Mucosa of descending colon (tissue), 3 donors: ENCODE measurements at regions not wholly inside any gene's neighbourhood (a gene's known extent, or its start where the extent isn't known, plus 50 kb on each side); places are given as distances from the start of the nearest gene placed in this dataset.

Experiments used
- ATAC-seq: fragments of 200-7000 bp; cut with Tn5 transposase; one replicate; pipeline ENCODE4 v1.9.1; 2020; ENCODE audit warnings: mild to moderate bottlenecking, moderate library complexity
- DNase-seq, 3 donors: peaks; one replicate each; pipeline ENCODE4 v3.0.0-alpha.2; 2020
- H3K36me3 ChIP-seq: fragments of 200-600 bp; one replicate; pipeline ENCODE4 v1.8.0; 2021; ENCODE audit warnings: low read depth, mild to moderate bottlenecking
- H3K4me1 ChIP-seq: fragments of 200-600 bp; one replicate; pipeline ENCODE4 v1.8.0; 2021; ENCODE audit warnings: low read depth, mild to moderate bottlenecking
- H3K4me3 ChIP-seq: fragments of 200-600 bp; one replicate; pipeline ENCODE4 v1.8.0; 2021; ENCODE audit warnings: mild to moderate bottlenecking
- H3K9me3 ChIP-seq: fragments of 200-600 bp; one replicate; pipeline ENCODE4 v1.8.0; 2021; ENCODE audit warnings: mild to moderate bottlenecking
- intact Hi-C, 2 donors: fragments of 100-400 bp; cut with DNase I in 1 of 2; cut with micrococcal nuclease in 1 of 2; formaldehyde crosslinking; loops; one replicate each; pipeline versions ENCODE4 v1.11.0 to v1.11.1; 2022; cut with DNase I, micrococcal nuclease
- TF ChIP-seq, protein P1 (sequence below): fragments of 200-600 bp; IDR thresholded peaks from one replicate; pipeline ENCODE4 v1.8.0; 2022; ENCODE audit warnings: antibody characterized with exemption, mild to moderate bottlenecking
- donor health status: DM: no; HTN: no; CAD: no; lungs with moderate emphysema.
- donor health status: DM: no; HTN: no; CAD: no.
- donor health status: DM: no; HTN: yes; CAD: no.

DNA sequence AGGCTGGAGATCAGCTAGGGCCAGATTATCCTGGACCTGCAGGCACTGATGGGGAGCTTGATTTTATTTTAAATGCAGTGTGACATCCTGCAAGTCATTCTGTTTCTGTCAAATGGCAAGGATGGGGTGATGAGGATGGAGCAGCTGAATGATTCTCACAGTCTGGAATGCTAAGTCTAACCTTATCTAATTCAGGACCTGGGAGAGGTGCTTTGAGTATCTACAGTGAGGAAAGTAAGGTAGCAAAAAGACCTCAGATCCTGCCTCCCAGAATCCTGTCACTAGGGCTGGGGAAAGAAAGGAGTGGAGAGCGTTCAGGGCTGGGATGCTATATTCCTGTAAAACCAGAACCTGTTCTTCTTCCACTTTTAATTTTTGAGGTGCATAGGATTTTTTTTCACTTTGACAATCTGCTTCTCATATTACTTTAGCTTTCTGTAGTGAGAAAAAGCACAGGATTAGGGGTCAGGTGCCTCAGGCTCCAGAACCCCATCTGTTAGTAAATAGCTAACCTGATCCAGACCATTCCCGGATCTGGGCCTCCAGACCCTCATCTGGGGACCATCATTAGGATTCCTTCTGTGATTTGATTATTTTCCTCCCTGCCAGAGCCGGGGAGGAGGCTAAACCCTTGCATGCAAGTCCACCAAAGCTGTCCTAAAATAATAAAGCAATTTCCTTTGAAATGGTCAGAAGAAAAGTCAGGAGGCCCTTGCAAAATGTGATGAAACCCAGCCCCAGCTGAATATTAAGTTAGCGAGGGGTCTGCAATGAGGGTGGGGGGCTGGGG lies 54.7 kb downstream of the ASCL1 start:
- Histone ChIP-seq H3K4me1 (no peaks in the 10 kb centered on the region), H3K36me3 (no peaks in the 10 kb centered on the region), H3K4me3 (no peak overlapping the region), H3K9me3 (no peaks in the 10 kb centered on the region)
- ATAC-seq (no peak), DNase-seq (no peak)
- TF ChIP-seq, protein P1, sequence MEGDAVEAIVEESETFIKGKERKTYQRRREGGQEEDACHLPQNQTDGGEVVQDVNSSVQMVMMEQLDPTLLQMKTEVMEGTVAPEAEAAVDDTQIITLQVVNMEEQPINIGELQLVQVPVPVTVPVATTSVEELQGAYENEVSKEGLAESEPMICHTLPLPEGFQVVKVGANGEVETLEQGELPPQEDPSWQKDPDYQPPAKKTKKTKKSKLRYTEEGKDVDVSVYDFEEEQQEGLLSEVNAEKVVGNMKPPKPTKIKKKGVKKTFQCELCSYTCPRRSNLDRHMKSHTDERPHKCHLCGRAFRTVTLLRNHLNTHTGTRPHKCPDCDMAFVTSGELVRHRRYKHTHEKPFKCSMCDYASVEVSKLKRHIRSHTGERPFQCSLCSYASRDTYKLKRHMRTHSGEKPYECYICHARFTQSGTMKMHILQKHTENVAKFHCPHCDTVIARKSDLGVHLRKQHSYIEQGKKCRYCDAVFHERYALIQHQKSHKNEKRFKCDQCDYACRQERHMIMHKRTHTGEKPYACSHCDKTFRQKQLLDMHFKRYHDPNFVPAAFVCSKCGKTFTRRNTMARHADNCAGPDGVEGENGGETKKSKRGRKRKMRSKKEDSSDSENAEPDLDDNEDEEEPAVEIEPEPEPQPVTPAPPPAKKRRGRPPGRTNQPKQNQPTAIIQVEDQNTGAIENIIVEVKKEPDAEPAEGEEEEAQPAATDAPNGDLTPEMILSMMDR: no peak
- intact Hi-C loops: no loop called here

DNA sequence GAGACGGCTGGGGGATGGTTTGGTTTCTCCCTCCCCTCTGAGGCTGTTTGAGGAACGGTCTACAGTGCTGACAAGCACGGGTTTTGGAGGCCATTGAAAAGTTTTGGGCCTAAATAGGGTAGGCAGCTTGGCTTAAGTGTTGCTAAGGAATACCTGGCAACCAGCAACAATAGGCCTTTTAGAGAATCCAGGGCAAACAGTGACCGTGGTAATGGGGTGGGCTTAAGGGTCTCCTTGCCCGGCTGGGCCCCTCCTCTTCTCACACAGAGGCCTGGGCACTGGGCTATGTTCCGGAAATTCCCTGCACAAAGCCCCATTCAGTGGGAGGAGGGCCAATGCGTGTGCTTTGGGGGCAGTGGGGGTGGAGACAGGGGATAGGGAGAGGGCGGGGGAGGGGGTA lies 55.4 kb downstream of the ASCL1 start:
- TF ChIP-seq, protein P1: no peak
- DNase-seq: no peak
- no peaks in the 10 kb centered on the region for H3K36me3 ChIP-seq
- H3K9me3 ChIP-seq: no peaks in the 10 kb centered on the region
- ATAC-seq: no peak
- H3K4me3 ChIP-seq: no peak overlapping the region
- intact Hi-C loops: no loop called here
- H3K4me1 ChIP-seq: no peaks in the 10 kb centered on the region

DNA sequence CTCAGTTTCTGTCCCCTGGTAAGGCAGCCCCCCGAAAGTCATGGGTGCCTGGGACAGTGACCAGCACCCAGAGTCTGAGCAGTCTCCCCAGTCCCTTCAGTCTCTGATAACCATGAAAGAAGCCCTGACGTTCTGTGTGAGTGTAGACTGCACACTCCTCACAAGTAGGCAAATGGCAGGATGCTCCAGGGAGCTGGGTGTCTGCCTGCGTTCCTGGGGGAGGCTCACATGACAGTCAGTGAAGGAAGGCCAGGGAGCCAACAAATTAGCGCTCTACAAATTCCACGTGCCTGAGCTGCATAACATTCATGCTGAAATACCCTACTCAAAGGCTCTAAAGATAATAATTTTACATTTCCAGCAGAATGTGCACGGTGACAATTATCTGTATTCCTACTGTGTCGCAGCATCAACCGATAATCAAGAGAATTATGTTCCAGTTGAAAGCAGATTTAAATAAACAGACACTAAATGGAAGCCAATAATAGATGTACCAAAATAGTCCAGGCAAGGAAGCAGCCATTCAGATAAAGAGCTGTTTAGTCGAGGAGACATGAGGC lies 56.3 kb downstream of the ASCL1 start:
- Histone ChIP-seq H3K4me3 (no peak overlapping the region), H3K4me1 (no peaks in the 10 kb centered on the region), H3K36me3 (no peaks in the 10 kb centered on the region), H3K9me3 (no peaks in the 10 kb centered on the region)
- TF ChIP-seq, protein P1: no peak
- ATAC-seq (no peak), DNase-seq (no peak)
- intact Hi-C loops: no loop called here

DNA sequence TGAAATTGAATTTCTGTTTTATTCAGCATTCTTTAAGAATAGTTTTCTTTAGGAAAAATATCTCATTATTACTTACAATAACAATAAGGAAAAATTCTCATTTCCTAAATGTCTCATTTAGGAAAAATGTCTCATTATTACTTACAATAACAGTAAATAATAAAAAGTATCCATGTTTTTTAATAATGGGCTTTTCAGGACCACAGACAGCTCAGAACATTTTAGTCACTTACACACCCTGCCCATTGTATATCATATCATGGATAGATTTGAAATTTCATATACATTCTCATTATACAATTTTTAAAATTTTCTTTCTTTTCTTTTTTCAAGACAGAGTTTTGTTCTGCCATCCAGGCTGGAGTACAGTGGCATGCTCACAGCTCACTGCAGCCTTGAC lies 58.9 kb downstream of the ASCL1 start:
- no peak overlapping the region for H3K4me3 ChIP-seq
- no peaks in the 10 kb centered on the region for H3K4me1 ChIP-seq
- no peaks in the 10 kb centered on the region for H3K36me3 ChIP-seq
- TF ChIP-seq, protein P1: no peak
- ATAC-seq: no peak
- no peaks in the 10 kb centered on the region for H3K9me3 ChIP-seq
- intact Hi-C loops: no loop called here
- no peak for DNase-seq

DNA sequence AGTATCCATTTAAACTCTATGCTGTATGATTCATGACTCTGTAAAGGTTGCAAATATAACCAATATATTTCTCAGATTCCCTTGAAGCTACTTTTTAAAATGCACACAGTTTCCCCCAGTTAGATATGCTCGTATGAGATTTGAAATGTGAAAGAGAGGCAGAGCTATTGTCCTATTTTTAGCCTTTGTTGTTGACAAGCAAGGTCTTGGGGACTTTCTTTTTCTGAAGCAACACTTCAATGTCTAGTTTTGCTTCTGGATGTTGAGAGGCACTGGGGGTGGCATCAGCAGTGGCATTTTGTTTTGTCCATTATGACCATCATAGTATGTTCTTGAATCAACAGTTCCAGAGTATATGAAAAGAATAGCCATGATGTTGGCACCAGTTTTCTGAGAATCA lies 63.4 kb downstream of the ASCL1 start:
- ATAC-seq (no peak), DNase-seq (no peak)
- Histone ChIP-seq H3K4me3 (no peak overlapping the region), H3K9me3 (no peaks in the 10 kb centered on the region), H3K36me3 (no peaks in the 10 kb centered on the region), H3K4me1 (no peaks in the 10 kb centered on the region)
- intact Hi-C loops: no loop called here
- TF ChIP-seq, protein P1: no peak
